ENCODE measurements at regions not wholly inside any gene's neighbourhood (a gene's known extent, or its start where the extent isn't known, plus 50 kb on each side); places are given as distances from the start of the nearest gene placed in this dataset.

GRCh38 chr6:40185486-40185885, 251.2 kb upstream of the MOCS1 start:
- TF ChIP-seq POLR2AphosphoS5 (IDR thresholded peaks at IDR 0.05) (no peak), EZH2 (IDR thresholded peaks at IDR 0.05; ENCODE audit: borderline replicate concordance, insufficient read depth, low read length, poor library complexity, severe bottlenecking) (no peak), MXI1 (conservative IDR thresholded peaks at IDR 0.05; ENCODE audit: poor library complexity, severe bottlenecking) (no peak), CTCF (IDR thresholded peaks at IDR 0.05; ENCODE audit: poor library complexity, severe bottlenecking) (no peak), RAD21 (conservative IDR thresholded peaks at IDR 0.05) (no peak), REST (IDR thresholded peaks at IDR 0.05; ENCODE audit: borderline replicate concordance) (no peak)

All from neural cell (in vitro differentiated cells).